Fibroblast of lung (primary cell): ENCODE measurements at regions not wholly inside any gene's neighbourhood (a gene's known extent, or its start where the extent isn't known, plus 50 kb on each side); places are given as distances from the start of the nearest gene placed in this dataset.

Experiments used
- EZH2 ChIP-seq: IDR thresholded peaks from 2 replicates; pipeline ENCODE4 v1.5.1; 2012; ENCODE audit warnings: low read length, control low read depth, mild to moderate bottlenecking; ENCODE audit errors: missing control alignments
- TF ChIP-seq, protein P1 (sequence below), 2 donors: IDR thresholded peaks in 1 of 2; conservative IDR thresholded peaks in 1 of 2; 1 replicate in 1 of 2; 2 replicates in 1 of 2; pipeline ENCODE4 v1.5.1; 2011 to 2012; ENCODE audit warnings: low read length in 2 of 2, control low read depth in 1 of 2, inconsistent platforms in 1 of 2, low read depth in 1 of 2, mild to moderate bottlenecking in 1 of 2

GRCh38 chr1:213733705-213734104 is 254.1 kb upstream of the PROX1 start:
- TF ChIP-seq, protein P1, sequence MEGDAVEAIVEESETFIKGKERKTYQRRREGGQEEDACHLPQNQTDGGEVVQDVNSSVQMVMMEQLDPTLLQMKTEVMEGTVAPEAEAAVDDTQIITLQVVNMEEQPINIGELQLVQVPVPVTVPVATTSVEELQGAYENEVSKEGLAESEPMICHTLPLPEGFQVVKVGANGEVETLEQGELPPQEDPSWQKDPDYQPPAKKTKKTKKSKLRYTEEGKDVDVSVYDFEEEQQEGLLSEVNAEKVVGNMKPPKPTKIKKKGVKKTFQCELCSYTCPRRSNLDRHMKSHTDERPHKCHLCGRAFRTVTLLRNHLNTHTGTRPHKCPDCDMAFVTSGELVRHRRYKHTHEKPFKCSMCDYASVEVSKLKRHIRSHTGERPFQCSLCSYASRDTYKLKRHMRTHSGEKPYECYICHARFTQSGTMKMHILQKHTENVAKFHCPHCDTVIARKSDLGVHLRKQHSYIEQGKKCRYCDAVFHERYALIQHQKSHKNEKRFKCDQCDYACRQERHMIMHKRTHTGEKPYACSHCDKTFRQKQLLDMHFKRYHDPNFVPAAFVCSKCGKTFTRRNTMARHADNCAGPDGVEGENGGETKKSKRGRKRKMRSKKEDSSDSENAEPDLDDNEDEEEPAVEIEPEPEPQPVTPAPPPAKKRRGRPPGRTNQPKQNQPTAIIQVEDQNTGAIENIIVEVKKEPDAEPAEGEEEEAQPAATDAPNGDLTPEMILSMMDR (conservative IDR thresholded peaks at IDR 0.05 in 1 of 2, IDR thresholded peaks at IDR 0.05 in 1 of 2; ENCODE audit: low read depth in 1 of 2, low read length in 2 of 2): no peak
- no peak for TF ChIP-seq EZH2
